ENCODE measurements at regions not wholly inside any gene's neighbourhood (a gene's known extent, or its start where the extent isn't known, plus 50 kb on each side); places are given as distances from the start of the nearest gene placed in this dataset.

DNA sequence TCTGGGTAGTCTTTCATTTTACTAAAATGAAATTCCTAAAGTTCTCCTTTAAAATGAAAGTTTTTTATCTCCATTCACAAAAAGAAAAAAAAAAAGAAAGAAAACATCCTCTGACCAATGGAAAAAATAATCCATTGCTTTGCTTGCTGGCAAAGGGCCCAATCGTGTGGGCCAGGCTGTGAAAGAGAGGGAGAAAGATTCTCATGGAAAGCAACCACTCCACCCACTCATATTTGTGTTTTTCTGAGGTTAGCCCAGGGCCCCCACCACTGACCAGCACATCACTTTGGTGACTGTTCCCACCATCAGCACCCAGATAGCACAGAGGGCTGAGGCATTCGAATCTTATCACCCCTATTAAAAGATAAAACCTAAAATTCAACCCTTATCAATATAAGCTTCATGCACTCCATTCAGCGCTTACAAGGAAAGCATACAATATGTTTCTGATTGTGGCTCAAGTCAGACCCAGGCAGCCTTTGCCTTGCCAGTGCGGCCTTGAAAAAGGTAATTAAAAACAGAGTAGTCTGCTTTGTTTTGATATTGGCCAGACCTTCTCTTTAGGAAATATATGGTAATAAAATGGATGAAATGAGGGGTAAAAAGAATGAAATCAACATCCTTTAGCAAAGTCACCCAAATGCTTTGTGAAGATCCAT lies 192.8 kb downstream of the ETS1 start:
- no peak overlapping the region for H3K27ac ChIP-seq (ENCODE audit: low read depth, low read length)
- no peaks in the 10 kb centered on the region for H3K36me3 ChIP-seq (ENCODE audit: control insufficient read depth, insufficient read depth, low read length)
- peak in 1 of 6 donors; percentile 40 for DNase-seq (ENCODE audit: low read depth in 4 of 6, low spot score in 6 of 6)
- H3K9me3 ChIP-seq (ENCODE audit: control insufficient read depth, insufficient read depth, low read length) = no peaks in the 10 kb centered on the region
- WGBS (ENCODE audit: insufficient coverage) = 78% methylated on average over 1 of the region's 4 CpGs
- H3K27me3 ChIP-seq (ENCODE audit: control insufficient read depth, insufficient read depth, low read length) = no peaks in the 10 kb centered on the region
- H3K4me1 ChIP-seq (ENCODE audit: control insufficient read depth, insufficient read depth, low read length) = peaks cover 8% of the 10 kb centered on the region
- no peak overlapping the region for H3K4me3 ChIP-seq (ENCODE audit: low read depth, low read length)

DNA sequence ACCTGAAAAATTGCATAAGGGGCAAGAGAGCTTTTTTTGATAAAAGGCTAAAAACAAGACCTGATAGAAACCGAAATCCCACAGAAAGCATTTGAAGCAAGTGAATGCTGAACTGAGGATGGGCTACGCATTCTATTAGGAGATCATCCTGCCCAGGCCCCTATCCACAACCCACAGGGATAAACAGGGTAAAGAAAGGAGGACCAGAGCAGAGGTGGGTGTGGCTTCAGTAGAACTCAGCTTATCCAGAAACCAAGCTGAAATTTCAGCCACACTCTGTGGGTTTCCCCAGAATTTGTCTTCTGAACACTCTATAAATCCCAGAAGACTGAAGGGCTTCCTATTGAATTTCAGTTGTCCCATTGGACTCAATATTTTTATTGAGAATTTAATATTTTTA lies 195.1 kb downstream of the ETS1 start:
- Histone ChIP-seq H3K36me3 (ENCODE audit: control insufficient read depth, insufficient read depth, low read length) (no peaks in the 10 kb centered on the region), H3K4me1 (ENCODE audit: control insufficient read depth, insufficient read depth, low read length) (peaks cover 10% of the 10 kb centered on the region), H3K27ac (ENCODE audit: low read depth, low read length) (no peak overlapping the region), H3K9me3 (ENCODE audit: control insufficient read depth, insufficient read depth, low read length) (no peaks in the 10 kb centered on the region), H3K4me3 (ENCODE audit: low read depth, low read length) (no peak overlapping the region), H3K27me3 (ENCODE audit: control insufficient read depth, insufficient read depth, low read length) (no peaks in the 10 kb centered on the region)
- DNase-seq (ENCODE audit: low read depth in 4 of 6, low spot score in 6 of 6) = no peak
- WGBS (ENCODE audit: insufficient coverage) = no CpG with 5 or more reads among the region's 2 CpGs

DNA sequence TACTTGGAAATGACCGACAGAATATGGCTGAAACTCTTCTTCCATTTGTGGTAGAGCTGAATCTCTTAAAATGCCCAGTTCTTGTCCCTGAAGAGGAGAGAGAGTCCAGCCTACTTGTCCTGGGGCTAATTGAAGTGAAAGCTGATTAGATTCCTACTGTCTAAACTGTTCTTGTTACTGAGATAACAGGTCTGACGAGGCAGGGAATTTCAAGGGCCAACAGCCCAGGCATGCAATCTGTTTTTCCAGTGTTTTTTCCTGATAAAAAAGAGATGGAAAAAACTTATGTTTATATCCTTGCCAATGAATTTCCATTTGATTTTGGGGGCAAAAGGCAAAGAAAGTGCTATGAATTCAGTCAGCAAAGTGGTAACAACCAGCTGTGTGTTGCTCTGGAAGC lies 195.5 kb downstream of the ETS1 start:
- 50% methylated on average over 2 of the region's 2 CpGs for WGBS (ENCODE audit: insufficient coverage)
- no peak for DNase-seq (ENCODE audit: low read depth in 4 of 6, low spot score in 6 of 6)
- no peak overlapping the region for H3K27ac ChIP-seq (ENCODE audit: low read depth, low read length)
- H3K9me3 ChIP-seq (ENCODE audit: control insufficient read depth, insufficient read depth, low read length) = no peaks in the 10 kb centered on the region
- H3K4me1 ChIP-seq (ENCODE audit: control insufficient read depth, insufficient read depth, low read length) = peaks cover 10% of the 10 kb centered on the region
- H3K36me3 ChIP-seq (ENCODE audit: control insufficient read depth, insufficient read depth, low read length) = no peaks in the 10 kb centered on the region
- H3K27me3 ChIP-seq (ENCODE audit: control insufficient read depth, insufficient read depth, low read length) = no peaks in the 10 kb centered on the region
- H3K4me3 ChIP-seq (ENCODE audit: low read depth, low read length) = no peak overlapping the region

DNA sequence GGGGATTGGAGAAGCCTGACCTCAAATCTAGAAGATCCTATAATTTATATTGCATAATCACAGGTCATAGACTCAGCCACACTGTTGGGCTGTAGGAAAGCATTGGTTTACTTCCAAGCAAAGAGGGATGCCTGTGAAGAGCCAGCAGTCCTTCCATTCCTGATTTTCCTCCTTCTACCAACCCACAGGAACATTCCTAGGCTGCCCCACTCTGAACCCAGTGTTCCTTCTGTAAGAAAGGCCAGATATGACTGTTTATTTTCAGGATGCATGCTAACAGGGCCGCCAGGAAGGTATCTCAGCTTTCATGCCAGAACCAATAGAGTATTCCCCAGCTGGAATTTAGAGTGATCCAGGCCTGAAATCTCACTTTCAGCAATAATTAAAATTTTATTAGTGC lies 197.1 kb downstream of the ETS1 start:
- Histone ChIP-seq H3K27me3 (ENCODE audit: control insufficient read depth, insufficient read depth, low read length) (no peaks in the 10 kb centered on the region), H3K4me1 (ENCODE audit: control insufficient read depth, insufficient read depth, low read length) (peaks cover 10% of the 10 kb centered on the region), H3K27ac (ENCODE audit: low read depth, low read length) (no peak overlapping the region), H3K9me3 (ENCODE audit: control insufficient read depth, insufficient read depth, low read length) (no peaks in the 10 kb centered on the region), H3K4me3 (ENCODE audit: low read depth, low read length) (no peak overlapping the region), H3K36me3 (ENCODE audit: control insufficient read depth, insufficient read depth, low read length) (no peaks in the 10 kb centered on the region)
- DNase-seq (ENCODE audit: low read depth in 4 of 6, low spot score in 6 of 6) = no peak
- WGBS (ENCODE audit: insufficient coverage) = no CpG with 5 or more reads among the region's 1 CpG

DNA sequence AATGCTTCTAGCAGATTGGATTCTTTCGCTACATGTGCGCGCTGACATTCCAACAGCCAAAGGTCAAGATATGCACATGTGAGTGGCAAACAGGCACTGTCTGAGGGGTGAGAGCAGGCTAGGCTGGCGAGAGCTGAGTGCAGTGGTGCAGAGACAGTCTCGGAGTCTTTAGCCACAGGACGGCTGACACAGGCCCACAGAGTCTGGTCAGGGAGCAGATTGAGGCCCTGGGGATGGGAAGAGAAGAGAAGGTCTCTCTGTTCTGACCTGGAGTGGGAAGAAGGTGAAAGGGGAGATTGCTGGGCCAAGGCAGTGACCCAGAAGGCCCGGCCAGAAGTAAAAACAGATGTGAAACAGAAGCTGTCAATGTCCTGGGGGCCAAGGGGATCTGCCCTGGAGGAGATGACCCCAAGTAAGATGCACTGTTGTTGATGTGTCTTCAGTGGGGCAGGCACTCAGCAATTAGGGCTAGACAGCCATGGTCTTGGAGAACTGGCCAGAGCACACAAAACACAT lies 197.8 kb downstream of the ETS1 start:
- Histone ChIP-seq H3K27ac (ENCODE audit: low read depth, low read length) (no peak overlapping the region), H3K36me3 (ENCODE audit: control insufficient read depth, insufficient read depth, low read length) (no peaks in the 10 kb centered on the region), H3K27me3 (ENCODE audit: control insufficient read depth, insufficient read depth, low read length) (no peaks in the 10 kb centered on the region), H3K9me3 (ENCODE audit: control insufficient read depth, insufficient read depth, low read length) (no peaks in the 10 kb centered on the region), H3K4me1 (ENCODE audit: control insufficient read depth, insufficient read depth, low read length) (peaks cover 8% of the 10 kb centered on the region), H3K4me3 (ENCODE audit: low read depth, low read length) (no peak overlapping the region)
- WGBS (ENCODE audit: insufficient coverage) = 84% methylated on average over 7 of the region's 7 CpGs
- DNase-seq (ENCODE audit: low read depth in 4 of 6, low spot score in 6 of 6) = no peak

DNA sequence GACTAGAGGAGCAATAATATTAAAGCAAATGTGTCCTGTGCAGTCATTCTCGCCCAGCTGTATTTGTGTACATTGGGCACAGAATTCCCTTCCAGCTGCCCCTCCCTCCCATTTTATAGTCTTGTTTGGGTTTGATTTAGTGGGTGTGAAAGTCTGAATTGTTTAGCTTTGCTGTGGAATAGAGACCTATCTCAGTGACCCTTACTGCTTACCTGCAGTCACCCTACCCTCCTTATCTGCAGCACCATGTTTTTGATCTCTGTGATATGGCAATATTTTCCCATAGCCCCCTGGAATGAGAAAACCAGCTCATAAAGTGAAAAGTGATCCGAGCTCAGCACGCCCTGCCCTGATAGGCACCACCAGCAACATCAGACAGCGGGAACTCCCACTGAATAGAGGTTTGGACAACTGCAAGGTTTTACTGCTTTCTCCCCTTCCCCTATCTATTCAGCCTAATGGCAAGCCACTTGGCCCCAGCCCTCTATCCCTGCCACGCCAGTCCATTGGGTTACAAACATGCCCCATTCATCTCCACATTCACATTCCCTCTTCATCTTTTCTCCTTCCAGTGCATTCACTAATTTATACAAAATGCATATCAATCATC lies 199.0 kb downstream of the ETS1 start:
- DNase-seq (ENCODE audit: low read depth in 4 of 6, low spot score in 6 of 6) = no peak
- Histone ChIP-seq H3K4me3 (ENCODE audit: low read depth, low read length) (no peak overlapping the region), H3K27ac (ENCODE audit: low read depth, low read length) (no peak overlapping the region), H3K36me3 (ENCODE audit: control insufficient read depth, insufficient read depth, low read length) (no peaks in the 10 kb centered on the region), H3K27me3 (ENCODE audit: control insufficient read depth, insufficient read depth, low read length) (no peaks in the 10 kb centered on the region), H3K4me1 (ENCODE audit: control insufficient read depth, insufficient read depth, low read length) (peaks cover 3% of the 10 kb centered on the region), H3K9me3 (ENCODE audit: control insufficient read depth, insufficient read depth, low read length) (no peaks in the 10 kb centered on the region)
- WGBS (ENCODE audit: insufficient coverage) = 76% methylated on average over 4 of the region's 5 CpGs

DNA sequence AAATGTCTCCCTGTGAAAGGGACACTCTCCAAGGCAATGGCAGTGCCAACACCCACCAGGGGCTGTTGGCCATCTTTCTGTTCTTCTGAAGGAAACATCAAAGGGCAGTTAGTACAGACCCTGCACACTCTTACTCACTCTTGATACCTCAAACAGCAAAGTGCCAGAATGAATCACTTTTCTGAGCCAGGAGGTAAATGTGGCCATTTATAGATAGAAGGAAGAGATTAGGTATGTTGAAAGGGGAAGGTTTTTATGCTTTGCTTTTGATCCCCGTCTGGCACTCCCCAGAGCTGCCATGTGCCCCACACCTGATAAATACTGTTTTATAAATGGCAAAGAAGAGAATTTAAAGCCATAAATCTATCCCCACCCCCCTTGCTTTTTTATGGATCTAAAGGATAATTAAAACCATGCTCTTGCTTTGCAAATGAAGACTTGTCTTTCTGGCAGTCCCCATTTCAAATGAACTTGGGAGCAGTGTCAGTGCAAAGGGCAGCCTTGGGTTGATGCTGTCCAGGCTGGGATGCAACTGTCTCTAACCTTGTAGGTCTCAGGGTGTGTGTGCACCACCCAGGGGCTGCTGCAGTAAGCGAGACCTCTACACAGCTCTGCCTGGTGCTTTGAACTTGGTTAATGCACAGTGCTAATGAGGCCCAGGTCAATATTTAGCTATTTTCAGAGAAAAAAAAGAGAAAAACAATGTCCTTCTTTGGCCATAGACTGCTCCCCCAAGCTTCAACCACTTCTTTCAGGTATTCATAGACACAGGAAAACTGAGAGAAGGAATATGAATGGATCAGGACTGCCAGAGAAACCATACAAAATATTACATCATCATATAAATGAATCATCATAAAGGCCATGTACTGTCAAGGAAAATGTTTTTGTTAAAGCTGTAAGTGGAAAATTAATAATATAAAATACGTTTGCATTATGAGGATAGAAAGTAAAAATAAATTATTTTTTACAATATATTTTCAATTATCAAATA lies 207.5 kb downstream of the ETS1 start:
- no peak for DNase-seq (ENCODE audit: low read depth in 4 of 6, low spot score in 6 of 6)
- no peaks in the 10 kb centered on the region for H3K9me3 ChIP-seq (ENCODE audit: control insufficient read depth, insufficient read depth, low read length)
- WGBS (ENCODE audit: insufficient coverage) = 89% methylated on average over 1 of the region's 3 CpGs
- no peak overlapping the region for H3K4me3 ChIP-seq (ENCODE audit: low read depth, low read length)
- H3K36me3 ChIP-seq (ENCODE audit: control insufficient read depth, insufficient read depth, low read length) = no peaks in the 10 kb centered on the region
- H3K27ac ChIP-seq (ENCODE audit: low read depth, low read length) = no peak overlapping the region
- H3K4me1 ChIP-seq (ENCODE audit: control insufficient read depth, insufficient read depth, low read length) = no peaks in the 10 kb centered on the region
- H3K27me3 ChIP-seq (ENCODE audit: control insufficient read depth, insufficient read depth, low read length) = no peaks in the 10 kb centered on the region

DNA sequence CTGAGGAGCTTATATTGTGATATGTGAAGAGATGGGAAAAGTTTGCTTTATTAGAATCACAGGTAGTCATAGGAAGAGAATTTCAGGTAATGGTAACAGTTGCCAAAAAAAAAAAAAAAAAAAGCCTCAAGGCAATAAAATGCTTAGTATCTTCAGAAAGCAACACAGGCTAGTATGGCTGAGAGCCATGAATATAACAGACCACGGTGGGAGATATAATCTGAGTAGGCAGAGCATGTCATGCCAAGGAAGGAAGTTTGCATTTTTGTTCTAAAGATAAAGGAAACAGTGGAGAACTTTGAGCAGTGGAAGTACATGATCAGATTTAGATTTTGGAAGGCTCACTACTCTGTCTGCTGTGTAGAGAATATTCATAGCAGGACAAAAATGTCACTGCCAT lies 211.4 kb downstream of the ETS1 start:
- no peaks in the 10 kb centered on the region for H3K36me3 ChIP-seq (ENCODE audit: control insufficient read depth, insufficient read depth, low read length)
- no peak overlapping the region for H3K27ac ChIP-seq (ENCODE audit: low read depth, low read length)
- H3K9me3 ChIP-seq (ENCODE audit: control insufficient read depth, insufficient read depth, low read length) = no peaks in the 10 kb centered on the region
- H3K27me3 ChIP-seq (ENCODE audit: control insufficient read depth, insufficient read depth, low read length) = no peaks in the 10 kb centered on the region
- no peak for DNase-seq (ENCODE audit: low read depth in 4 of 6, low spot score in 6 of 6)
- H3K4me1 ChIP-seq (ENCODE audit: control insufficient read depth, insufficient read depth, low read length) = no peaks in the 10 kb centered on the region
- no peak overlapping the region for H3K4me3 ChIP-seq (ENCODE audit: low read depth, low read length)
- 82% methylated on average over 1 of the region's 1 CpG for WGBS (ENCODE audit: insufficient coverage)

DNA sequence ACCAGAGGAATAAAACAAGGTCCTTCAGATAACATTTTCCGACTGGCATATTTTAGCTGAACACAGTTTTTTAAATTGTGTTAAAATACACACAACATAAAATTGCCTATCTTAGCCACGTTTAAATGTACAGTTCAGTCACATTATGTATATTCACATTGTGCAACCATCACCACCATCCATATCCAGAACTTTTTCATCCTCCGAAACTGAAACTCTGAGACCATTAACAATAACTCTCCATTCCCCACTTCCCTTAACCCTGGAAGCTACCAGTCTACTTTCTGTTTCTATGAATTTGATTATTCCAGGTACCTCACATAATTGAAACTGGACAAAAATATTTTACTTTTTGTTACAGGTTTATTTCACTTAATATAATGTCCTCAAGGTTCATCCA lies 213.3 kb downstream of the ETS1 start:
- DNase-seq (ENCODE audit: low read depth in 4 of 6, low spot score in 6 of 6) = no peak
- no peaks in the 10 kb centered on the region for H3K9me3 ChIP-seq (ENCODE audit: control insufficient read depth, insufficient read depth, low read length)
- no peaks in the 10 kb centered on the region for H3K36me3 ChIP-seq (ENCODE audit: control insufficient read depth, insufficient read depth, low read length)
- 85% methylated on average over 2 of the region's 3 CpGs for WGBS (ENCODE audit: insufficient coverage)
- no peak overlapping the region for H3K27ac ChIP-seq (ENCODE audit: low read depth, low read length)
- H3K27me3 ChIP-seq (ENCODE audit: control insufficient read depth, insufficient read depth, low read length) = no peaks in the 10 kb centered on the region
- H3K4me1 ChIP-seq (ENCODE audit: control insufficient read depth, insufficient read depth, low read length) = no peaks in the 10 kb centered on the region
- no peak overlapping the region for H3K4me3 ChIP-seq (ENCODE audit: low read depth, low read length)
